HG02798 (cell line): ENCODE measurements at regions not wholly inside any gene's neighbourhood (a gene's known extent, or its start where the extent isn't known, plus 50 kb on each side); places are given as distances from the start of the nearest gene placed in this dataset.
"Not testable (repeated sequence)": the region's sequence is repeated elsewhere in the genome, so short reads cannot be mapped to it uniquely, and the experiment has no call there.

Source experiments
- ATAC-seq: cut with Tn5 transposase; IDR thresholded peaks from one replicate; pipeline ENCODE4 v1.9.1; 2021; ENCODE audit warnings: mild to moderate bottlenecking; ENCODE audit not compliant: unreplicated experiment, poor library complexity

- ATAC-seq: no peak
These were observed 970.2 kb downstream of the SORCS3 start for GRCh38 chr10:105611244-105611798.

- no peak for ATAC-seq
These were observed 968.4 kb downstream of the SORCS3 start for GRCh38 chr10:105609451-105609850.

- ATAC-seq: no peak
These were observed 964.8 kb downstream of the SORCS3 start for GRCh38 chr10:105605918-105606317.

GRCh38 chr10:105605104-105605503, 964.0 kb downstream of the SORCS3 start:
- ATAC-seq: no peak

GRCh38 chr10:105598207-105598606, 957.1 kb downstream of the SORCS3 start:
- no peak for ATAC-seq

- no peak for ATAC-seq
These were observed 956.2 kb downstream of the SORCS3 start for GRCh38 chr10:105597312-105597711.

GRCh38 chr10:105596749-105597148, 955.7 kb downstream of the SORCS3 start:
- ATAC-seq: no peak

GRCh38 chr10:105594296-105594695, 953.2 kb downstream of the SORCS3 start:
- no peak for ATAC-seq

GRCh38 chr10:105592468-105592867, 951.4 kb downstream of the SORCS3 start:
- no peak for ATAC-seq

- ATAC-seq: no peak
These were observed 945.5 kb downstream of the SORCS3 start for GRCh38 chr10:105586451-105587098.

GRCh38 chr10:105585753-105586152, 944.7 kb downstream of the SORCS3 start:
- no peak for ATAC-seq

- no peak for ATAC-seq
These were observed 944.1 kb downstream of the SORCS3 start for GRCh38 chr10:105585171-105585570.

- ATAC-seq: no peak
These were observed 938.0 kb downstream of the SORCS3 start for GRCh38 chr10:105579112-105579511.

- no peak for ATAC-seq
These were observed 936.9 kb downstream of the SORCS3 start for GRCh38 chr10:105577865-105578607.

- ATAC-seq: no peak
These were observed 918.4 kb downstream of the SORCS3 start for GRCh38 chr10:105559333-105560097.

GRCh38 chr10:105550453-105550852, 909.4 kb downstream of the SORCS3 start:
- not testable (repeated sequence) for ATAC-seq

GRCh38 chr10:105549731-105550130, 908.6 kb downstream of the SORCS3 start:
- ATAC-seq: no peak

GRCh38 chr10:105545101-105545500, 904.0 kb downstream of the SORCS3 start:
- no peak for ATAC-seq

- no peak for ATAC-seq
These were observed 899.3 kb downstream of the SORCS3 start for GRCh38 chr10:105540381-105540780.

GRCh38 chr10:105538874-105539273, 897.8 kb downstream of the SORCS3 start:
- no peak for ATAC-seq

- no peak for ATAC-seq
These were observed 894.4 kb downstream of the SORCS3 start for GRCh38 chr10:105535478-105535877.
